NCI-H146 (cell line): ENCODE measurements at regions not wholly inside any gene's neighbourhood (a gene's known extent, or its start where the extent isn't known, plus 50 kb on each side); places are given as distances from the start of the nearest gene placed in this dataset.

Experiments used
- DNase-seq: peaks from one replicate; lab custom pipeline; 2025; lab: John Stamatoyannopoulos, UW

DNA sequence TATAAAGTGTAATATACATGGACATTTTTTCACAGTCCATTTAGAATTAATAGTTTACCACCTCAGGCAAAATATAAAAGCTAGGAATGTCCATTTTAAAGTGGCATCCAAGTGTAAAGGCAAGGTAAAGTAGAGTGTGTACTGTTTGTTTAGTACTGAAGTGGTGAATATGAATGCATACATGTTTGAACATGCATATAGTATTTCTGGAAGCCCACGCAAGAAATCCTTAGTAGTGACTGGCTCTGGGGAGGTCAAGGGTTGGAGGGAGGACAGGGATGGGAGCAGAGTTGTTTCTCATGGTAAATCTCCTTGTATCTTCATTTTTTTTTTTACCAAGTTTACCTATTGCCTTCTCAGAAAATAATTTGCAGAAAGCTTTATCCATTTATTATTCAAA, 129.2 kb downstream of the UNC5CL start:
- DNase-seq, result no peak

- peak; percentile 72 for DNase-seq
These were observed 131.8 kb downstream of the UNC5CL start for GRCh38 chr6:40907198-40907701.

GRCh38 chr6:40906759-40907158, 132.3 kb downstream of the UNC5CL start:
- DNase-seq, result no peak

DNA sequence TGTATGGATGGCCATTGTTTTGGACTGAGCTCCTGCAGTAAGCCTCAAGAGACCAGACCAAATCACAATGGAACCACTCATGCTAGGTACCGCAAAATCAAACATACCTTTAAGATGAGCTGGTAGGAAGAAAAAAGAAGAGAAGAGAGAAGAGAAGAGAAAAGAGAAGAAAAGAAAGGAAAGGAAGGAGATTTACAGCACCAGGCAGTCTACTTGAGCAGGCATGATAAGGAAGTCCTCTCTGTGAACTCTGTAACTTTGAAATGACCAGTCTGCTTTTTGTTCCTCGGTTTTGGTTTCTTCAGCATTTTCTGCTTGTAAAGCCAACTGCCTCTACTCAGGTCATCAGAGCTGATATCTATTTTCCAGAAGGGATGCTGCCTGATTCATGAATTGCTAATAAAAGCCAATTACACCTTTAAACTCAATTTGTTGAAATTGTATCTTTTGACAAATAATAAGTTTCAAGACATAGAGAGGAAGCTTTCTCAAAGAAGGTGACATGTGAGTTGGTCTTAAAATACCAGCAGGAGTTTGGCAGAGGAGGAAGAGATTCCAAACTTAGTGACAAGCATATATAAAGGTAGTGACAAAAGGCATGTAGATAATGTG, 134.3 kb downstream of the UNC5CL start:
- no peak for DNase-seq

GRCh38 chr6:40903456-40903855, 135.6 kb downstream of the UNC5CL start:
- DNase-seq, result no peak

DNA sequence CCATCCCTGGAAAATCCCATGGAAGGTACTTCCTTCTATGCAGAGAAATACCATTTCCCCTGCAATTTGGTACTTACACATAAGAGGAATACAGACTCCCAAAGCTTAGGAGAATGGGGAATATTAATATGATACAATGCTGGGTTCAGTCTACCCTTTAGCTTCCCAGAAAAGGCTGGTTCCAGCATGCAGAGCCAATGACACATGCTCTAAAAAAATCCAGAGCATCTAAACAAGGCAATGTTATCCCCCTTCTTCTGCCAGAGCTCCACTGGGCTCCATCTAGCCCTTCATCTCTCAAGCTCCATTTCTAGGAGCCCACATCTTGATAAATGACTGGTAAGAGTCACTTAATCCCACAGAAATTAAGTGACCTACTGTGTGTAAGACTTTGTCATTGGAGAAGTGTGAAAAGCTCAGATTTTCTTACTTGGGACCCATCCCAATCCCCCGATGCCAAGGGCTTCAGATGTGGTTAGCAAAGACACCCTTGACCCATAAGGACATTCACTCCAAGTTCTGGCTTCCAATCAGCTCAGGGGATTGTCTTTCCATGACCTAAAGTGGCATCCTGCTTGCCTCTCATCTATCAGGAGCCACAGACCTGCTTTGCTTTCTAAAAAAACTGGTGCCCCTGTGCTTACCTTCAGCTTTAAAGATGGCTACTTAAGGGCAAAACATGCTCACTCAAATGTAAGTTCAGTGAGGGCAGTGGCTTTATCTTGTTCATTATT, 137.5 kb downstream of the UNC5CL start:
- DNase-seq, result no peak

DNA sequence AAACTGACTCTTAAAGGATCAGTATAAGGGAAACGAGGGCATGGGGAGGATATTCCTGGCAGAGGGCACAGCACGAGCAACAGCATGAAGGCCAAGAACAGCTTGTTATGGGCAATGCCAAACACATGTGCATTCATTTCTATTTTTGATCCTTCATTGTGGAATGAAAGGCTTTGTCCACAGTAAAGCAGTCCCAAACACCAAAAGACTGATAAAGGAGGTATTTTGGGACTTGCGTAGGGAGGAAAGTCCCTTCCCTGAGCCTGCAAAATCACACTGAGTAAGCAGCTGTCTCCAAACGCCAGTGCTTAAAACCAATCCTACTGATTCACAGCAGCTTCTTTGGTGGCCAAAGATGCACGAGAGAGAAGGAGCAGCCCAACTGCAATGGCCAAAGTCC, 138.2 kb downstream of the UNC5CL start:
- DNase-seq, result no peak

DNA sequence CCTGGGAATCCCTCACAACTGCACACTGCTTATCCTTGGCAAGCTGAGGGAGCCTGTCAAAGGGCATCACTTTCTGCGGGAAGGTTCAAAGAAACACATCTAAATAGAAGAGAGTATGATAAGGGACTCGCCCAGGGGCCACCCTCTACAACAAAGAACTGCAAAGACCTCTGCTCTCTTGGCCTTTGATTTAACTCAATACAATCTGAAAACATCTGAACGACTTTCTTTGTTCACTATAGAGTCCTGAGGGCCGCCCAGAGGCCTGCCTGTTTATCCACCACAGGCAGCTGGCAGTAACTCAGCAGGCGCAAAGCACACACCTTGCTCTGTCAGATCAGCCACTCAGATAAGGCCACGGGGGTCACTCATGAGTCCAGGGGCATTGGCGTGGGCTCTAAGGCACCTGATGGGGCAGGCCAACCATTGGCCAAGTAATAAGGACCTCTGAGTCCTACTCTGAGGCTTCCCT, 139.3 kb downstream of the UNC5CL start:
- peak; percentile 72 for DNase-seq

DNA sequence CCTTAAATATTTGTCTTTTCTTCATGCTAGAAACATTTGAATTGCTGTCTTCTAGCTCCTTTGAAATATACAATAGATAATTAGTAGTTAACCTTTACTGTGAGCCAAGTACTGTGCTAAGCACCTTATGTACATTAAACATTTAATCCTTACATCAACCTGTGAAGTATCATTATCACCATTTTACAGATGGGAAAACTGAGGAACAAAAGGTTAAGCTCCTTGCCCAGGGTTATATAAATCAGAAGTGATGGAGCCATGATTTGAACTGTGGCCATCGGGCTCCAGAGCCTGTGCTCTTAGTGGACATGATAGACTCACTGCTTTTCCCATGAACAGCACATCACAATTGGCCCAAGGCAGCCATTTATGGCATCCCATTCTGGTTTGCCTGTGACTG, 140.9 kb downstream of the UNC5CL start:
- DNase-seq, result no peak

GRCh38 chr6:40897390-40898003, 141.5 kb downstream of the UNC5CL start:
- DNase-seq, result no peak

- no peak for DNase-seq
These were observed 142.3 kb downstream of the UNC5CL start for GRCh38 chr6:40896696-40897095.

- DNase-seq, result no peak
These were observed 143.8 kb downstream of the UNC5CL start for GRCh38 chr6:40894962-40895799.

- no peak for DNase-seq
These were observed 146.0 kb downstream of the UNC5CL start for GRCh38 chr6:40893021-40893420.

DNA sequence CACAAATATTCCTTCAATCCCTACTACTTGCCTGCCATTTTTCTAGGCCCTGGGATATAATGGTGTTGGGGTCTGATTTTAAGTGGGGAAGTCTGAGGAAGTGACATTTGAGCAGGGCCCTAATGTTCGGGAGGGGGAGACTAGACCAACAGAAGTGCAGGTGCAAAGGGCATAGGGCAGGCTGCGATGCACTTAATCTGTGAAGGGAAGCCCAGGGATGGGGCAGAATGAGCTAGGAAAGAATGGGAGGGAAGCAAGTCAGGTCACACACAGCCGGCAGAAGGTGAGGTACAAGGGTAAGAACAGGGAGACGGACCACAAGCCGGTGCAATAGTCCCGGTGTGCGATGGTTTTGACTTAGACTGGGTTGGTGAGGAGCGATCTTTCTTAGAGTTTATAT, 146.8 kb downstream of the UNC5CL start:
- no peak for DNase-seq

DNA sequence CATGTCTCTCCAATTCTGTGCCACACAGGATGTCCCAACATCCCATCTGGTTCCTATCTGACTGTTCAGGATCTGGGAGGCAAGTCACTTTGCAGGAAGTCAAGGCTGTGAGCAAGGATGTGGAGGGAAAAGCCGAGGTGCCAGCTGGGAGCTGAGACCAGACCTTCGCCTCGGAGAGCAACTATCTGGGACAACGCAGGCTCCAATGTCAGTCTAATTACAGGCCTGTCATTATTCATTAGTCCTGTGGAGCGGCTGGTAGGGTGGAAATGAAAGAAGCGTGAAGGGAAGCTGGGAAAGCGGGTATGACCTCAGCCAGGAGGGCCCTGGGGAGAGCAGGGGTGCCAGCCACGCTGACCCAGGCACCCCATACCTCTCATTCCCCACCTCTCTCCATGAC, 147.3 kb downstream of the UNC5CL start:
- DNase-seq, result no peak

- no peak for DNase-seq
These were observed 147.9 kb downstream of the UNC5CL start for GRCh38 chr6:40891131-40891530.

GRCh38 chr6:40889137-40889832, 149.7 kb downstream of the UNC5CL start:
- DNase-seq, result no peak

- no peak for DNase-seq
These were observed 150.5 kb downstream of the UNC5CL start for GRCh38 chr6:40888456-40888990.

- DNase-seq, result no peak
These were observed 151.2 kb downstream of the UNC5CL start for GRCh38 chr6:40887792-40888340.

GRCh38 chr6:40887079-40887791, 151.8 kb downstream of the UNC5CL start:
- no peak for DNase-seq
